NOMO-1 treated with DMSO at 0.1 percent for 48 hours (cell line): ENCODE measurements at regions not wholly inside any gene's neighbourhood (a gene's known extent, or its start where the extent isn't known, plus 50 kb on each side); places are given as distances from the start of the nearest gene placed in this dataset.
"Not testable (repeated sequence)": the region's sequence is repeated elsewhere in the genome, so short reads cannot be mapped to it uniquely, and the experiment has no call there.

Experiments used
- DNase-seq: peaks from one replicate; lab custom pipeline; 2025; ENCODE audit not compliant: unreplicated experiment; lab: John Stamatoyannopoulos, UW

DNA sequence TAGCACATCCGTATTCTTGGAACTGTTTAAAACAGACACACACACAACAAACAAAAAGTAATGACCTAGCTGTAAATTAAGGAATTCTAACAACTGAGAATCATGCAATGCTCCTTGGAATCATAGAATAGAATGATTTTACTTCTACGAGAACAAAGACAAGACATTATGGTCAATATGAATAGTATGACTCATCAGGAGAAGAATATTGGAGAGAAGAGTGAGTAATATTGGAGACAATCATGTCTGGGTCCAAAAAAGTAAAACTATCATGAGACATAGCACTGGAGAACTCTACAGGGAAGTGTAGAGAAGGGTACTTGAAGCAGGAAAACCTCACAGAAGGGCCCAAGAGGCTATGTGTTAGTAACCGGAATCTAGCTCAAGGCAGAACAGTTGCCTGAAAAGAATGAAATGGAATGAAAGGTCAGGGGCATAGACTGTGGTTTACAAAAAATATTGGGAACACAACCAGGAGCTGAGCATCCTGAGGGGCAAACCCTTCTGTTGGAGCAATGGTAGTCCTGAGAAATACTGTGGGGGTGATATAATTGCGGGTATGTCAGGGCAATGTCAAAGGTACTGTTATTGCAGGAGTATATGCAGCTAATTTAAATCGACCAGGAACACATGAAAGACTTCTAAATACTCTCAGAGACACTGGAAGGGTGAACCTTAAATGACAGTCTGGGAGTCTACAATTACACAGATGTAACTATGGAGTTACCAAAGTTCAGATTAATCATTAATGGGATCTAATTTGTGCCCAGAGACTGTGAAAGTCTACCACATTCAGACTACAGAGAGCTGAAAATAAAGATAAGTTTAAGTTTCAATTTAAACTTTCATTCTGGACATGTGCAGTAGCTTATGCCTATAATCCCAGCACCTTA is 201.2 kb downstream of the BCHE start:
- DNase-seq = no peak

DNA sequence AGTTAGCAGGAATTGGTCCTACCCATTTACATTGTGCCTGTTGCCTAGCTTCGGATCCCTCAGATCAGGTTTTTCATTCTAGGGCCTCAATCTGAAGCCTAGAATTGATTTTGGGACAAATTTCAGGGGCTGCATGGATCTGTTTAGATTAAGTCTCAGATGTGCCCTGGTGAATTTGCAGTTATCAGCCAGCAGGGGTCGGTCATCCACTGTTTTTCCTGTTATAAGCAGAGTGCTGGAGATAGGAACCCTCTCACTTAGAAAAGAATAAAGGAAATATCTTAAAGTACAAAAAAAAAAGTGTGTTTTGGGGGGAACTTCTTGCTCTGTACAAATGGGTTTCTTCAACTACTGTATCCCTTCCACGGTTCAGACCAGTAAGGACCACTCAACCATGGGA is 212.5 kb downstream of the BCHE start:
- no peak for DNase-seq

DNA sequence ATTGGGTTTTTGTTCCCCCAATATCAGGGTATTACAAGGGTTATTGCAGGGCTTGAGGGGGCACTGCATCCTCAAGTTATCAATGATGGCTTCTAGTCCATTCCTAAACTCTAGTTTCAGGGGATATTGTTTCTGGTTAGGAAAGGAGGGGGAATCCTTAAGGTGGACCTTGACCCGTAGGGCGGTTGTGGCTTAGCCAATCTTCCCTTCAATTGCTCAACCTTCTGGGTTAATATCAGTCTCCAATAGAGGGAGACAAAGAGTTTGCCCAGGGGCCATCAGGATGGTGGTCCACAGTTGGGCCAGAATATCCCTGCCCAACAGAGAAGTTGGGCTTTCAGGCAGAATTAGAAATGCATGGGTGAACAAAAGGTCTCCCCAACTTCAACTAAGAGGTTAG is 214.9 kb downstream of the BCHE start:
- DNase-seq = no peak

DNA sequence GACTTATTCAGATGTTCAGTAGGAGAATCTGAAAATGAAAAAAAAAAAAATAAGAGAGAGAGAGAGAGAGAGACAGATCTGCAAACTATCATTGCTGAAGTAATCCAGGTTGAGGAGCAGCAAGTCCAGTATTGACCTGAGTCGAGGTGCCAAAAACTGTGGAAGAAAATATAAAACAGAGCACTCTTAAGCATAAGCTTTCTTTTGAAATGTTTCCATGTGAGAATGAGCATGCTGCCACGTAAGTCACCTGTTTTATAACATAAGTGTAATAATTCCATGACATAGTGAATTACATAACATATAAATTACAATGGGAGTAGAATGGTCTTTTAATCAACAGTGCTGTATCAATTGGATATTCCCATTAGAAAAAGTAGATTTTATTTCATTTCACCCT is 218.2 kb downstream of the BCHE start:
- no peak for DNase-seq

DNA sequence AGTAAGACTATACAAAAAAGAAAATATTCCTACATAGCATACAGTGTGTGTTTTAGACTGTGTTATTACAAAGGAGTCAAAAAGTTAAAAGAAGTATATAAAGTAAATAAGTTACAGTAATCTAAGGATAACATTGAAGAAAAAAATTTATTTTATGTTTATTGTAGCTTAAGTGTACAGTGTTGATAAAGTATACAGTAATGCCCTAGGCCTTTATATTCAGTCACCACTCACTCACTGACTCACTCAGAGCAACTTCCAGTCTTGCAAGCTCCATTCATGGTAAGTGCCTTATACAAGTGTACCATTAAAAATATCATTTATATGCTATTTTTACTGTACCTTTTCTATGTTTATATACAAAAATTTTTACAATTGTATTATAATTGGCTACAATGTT is 220.1 kb downstream of the BCHE start:
- DNase-seq = no peak

DNA sequence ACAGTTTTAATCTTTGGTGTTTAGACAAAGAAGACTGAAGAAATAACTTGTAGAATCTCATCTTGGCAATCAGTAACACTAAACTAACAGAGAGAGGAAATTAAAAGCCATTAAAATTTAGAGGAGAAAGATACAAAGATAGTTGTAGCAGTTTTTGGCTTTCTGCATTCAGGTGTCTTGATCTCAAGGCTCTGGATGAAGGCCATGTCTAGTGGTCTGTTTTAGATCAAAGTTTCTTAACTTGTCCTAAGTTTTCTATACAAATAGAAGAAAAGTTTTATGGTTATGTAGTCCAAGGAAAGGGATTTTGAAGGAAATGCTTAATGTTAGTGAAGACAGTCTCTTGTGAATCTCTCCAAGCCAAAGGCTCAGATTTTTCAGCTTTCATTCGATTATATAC is 222.9 kb downstream of the BCHE start:
- DNase-seq = no peak

DNA sequence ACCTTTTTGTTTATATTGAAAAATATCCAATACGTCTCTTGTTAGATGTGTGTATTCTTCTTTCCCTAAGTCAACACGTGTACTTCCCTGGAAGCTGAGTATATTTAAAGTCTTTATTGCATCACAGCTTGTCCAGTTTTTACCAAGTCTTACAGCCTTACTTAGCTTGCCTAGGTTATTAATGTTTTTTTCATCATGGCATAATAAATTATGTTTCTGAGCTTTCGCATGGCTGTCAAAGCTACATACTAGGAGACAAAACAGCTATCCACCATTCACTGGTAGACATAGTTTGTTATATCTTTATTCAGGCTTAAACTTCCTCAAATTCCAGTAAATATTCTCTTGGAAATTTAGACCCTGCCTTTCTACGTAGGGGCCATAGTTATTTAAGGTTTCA is 224.2 kb downstream of the BCHE start:
- no peak for DNase-seq

DNA sequence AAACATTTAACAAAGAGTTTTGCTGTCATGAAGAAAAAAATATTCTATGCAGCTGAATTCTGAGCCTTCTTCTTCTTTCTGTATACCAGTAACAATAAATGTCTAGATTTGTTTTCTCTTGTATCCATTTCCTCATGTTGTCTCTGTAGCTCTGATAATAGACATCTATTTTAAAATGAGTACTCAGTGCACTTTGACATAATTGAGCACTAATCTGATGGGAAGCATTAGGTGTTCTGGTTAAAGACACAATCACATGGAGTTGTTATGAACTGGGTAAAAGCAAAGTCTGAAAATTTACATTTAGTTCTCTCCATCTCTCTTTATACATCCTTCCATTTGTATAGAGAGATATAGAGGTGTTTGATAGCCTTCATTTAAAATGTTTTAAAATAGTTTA is 230.0 kb downstream of the BCHE start:
- no peak for DNase-seq

DNA sequence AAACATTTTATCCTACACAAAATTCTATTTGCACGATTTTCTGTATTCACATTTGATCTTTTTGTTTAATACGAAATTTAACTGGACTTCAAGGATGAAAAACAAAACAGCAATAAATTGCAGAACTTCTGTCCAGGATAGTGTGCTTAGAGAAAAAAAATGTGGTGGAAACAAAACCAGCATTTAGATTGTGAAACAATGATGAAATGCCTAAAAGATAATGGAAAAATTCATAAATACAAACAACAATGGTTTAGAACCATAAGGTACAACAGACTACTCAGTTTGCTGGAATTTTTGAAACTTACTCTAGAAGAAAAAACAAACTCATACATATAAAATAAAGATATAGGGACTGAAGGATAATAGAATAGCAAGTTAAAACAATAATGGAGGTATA is 234.0 kb downstream of the BCHE start:
- DNase-seq = no peak

DNA sequence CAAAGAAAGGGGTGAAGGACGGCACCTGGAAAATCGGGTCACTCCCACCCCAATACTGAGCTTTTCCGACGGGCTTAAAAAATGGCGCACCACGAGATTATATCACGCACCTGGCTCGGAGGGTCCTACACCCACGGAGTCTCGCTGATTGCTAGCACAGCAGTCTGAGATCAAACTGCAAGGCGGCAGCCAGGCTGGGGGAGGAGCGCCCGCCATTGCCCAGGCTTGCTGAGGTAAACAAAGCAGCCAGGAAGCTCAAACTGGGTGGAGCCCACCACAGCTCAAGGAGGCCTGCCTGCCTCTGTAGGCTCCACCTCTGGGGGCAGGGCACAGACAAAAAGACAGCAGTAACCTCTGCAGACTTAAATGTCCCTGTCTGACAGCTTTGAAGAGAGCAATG is 264.7 kb downstream of the BCHE start:
- not testable (repeated sequence) for DNase-seq

DNA sequence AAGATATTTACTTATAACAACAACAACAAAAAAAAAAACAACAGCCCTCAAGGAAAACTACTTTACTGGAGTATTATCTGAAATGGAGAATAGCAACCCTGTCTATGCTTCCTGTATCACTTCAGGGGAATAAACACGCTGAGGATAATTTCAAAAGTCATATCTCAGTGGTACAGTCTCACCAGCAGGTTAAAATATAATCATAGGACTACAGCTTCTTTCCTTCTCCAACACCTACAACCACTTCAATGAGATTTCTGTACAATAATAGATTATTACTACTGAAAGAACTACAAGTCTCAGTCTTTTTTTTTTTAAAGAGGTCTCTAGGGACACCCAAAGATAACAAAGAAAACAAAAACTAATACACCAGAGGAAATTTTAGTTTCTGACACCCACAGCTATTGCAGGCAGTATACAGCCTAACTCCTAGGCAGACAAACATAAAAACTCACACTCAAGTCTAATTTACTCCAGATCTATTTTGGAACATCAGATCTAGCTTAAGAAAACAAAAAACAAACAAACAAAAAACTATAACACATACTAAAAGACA is 268.2 kb downstream of the BCHE start:
- DNase-seq = no peak

DNA sequence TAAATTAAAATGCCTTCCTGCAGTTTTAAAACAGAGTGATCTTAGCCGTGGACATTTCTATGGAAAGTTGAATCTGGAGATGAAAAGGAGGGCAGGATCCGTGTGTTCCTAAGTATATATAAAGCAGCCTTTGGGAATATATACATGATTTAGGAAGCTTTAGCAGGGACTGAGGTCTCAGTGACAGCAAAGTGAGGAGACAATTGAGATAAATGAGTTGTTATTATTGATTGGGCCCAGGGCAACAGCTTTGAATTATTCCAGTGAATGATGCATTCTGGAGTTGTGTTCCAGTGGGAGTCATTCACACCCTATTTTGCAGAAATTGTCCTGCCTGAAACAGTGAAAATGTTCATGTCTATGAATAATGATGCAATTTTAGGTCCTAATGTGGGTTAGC is 281.4 kb downstream of the BCHE start:
- DNase-seq = no peak

DNA sequence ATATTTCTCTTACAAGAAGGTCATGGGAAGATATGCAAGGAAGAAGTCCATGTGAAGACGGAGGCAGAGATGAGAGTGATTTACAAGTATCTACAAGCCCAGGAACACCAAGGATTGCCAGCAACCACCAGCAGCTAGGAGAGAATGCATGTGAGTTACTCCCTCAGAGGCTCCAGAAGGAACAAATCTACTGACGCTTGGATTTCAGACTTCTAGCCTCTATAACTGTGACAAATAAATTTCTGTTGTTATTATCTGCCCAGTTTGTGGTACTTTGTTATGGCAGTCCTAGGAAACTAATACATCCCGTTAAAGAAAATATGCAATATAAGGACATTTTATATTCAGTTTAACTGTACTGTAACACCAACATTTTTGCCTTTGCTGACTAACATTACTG is 283.9 kb downstream of the BCHE start:
- DNase-seq = no peak

DNA sequence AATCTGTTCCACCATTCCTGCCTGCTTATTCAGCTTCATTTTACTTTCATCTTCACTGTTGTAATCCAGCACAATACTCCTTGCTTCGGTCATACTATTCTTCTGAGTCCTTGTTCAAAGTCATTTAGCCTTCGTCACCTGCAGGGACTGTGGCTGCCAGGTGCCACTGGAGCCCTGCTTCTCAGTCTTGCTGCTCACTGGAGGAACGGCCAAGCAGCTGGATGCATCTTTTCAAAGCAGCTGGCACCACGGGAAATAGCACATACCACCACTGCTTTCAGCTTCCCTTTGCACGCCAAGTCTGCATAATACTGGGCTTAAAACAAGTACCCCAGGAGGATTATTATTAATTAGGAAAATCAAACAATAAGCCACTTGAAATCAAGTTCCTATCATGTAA is 287.6 kb downstream of the BCHE start:
- DNase-seq = no peak

DNA sequence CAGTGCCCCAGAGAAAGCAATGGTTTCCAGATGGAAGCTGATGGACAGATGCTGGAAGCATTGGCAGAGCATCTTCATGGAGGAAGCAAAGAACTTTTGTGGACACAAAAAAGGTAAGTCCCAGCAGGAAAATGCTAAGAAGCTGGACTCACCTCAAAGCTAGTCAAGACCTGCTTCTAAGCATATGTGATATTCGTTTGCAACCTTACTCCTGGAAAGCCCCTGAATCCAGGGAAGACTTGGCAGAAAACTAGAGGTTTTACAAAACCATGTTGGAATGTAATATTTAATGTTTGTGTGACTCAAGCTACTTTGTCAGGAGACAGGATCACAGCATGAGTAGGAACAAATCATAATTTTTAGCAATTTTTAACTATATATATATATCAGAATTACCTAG is 288.2 kb downstream of the BCHE start:
- DNase-seq = no peak

DNA sequence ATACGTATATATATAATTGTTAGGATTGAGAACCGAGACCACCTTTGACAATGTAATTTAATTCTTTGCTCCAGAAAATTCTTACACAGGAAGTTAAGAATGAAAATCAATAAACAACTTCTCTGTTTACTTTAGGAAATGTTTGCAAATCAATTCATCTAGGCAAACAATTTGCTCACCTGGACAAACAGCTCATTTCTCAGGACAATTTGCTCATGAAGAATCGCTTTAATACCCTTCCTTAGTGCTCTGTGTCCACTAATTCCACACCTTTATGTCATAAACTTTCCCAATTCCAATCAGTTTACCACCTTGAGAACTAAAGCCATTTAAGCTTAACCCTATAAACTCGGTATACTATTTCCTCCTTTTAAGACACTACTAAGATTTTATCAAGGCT is 292.2 kb downstream of the BCHE start:
- DNase-seq = no peak

DNA sequence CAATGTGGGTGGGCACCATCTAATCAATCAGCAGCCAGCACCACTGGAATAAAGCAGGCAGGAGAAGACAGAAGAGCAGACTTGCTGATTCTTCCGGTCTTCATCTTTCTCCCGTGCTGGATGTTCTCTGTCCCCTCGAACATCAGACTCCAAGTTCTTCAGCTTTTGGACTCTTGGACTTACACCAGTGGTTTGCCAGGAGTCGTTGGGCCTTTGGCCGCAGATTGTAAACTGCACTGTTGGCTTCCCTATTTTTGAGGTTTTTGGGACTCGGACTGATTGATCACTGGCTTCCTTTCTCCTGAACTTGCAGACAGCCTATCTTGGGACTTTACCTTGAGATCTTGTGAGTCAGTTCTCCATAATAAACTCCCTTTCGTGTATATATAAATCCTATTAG is 292.8 kb downstream of the BCHE start:
- DNase-seq = no peak

DNA sequence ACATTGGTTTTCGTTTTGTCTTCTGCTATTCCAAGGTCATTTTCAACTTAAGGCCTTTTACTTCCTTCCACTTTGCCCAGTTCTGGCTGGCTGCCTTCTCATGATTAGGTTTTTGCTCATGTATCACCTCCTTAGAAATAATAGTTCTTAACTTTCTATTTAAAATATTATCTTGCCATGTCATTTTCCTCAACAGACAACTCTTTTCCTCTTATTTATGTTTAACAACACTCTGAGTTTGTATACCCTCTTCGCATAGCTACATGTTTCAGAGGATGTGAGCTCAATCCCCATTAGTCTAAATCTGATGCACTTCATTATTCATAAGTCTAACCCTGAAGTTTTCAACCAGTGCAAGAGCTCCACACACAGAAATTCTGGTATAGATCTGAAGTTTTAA is 299.1 kb downstream of the BCHE start:
- no peak for DNase-seq

DNA sequence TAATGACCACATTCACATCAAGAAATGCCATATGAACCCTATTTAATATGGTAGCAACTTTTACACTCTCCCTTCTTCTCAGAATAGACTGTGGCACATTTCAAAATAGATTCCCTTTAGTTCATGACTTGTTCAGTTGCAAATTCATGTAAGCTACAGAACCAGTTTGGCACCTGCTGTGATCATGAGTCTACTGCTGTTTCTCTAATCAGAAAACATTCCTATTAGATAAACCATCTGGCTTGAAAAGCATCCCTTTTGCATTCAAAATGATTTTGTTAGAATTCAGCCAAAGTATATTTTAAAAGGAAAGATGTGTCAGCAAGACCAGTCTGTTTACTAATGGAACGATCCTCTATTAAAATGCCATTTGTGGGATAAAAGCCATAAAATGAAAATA is 304.4 kb downstream of the BCHE start:
- DNase-seq = no peak

DNA sequence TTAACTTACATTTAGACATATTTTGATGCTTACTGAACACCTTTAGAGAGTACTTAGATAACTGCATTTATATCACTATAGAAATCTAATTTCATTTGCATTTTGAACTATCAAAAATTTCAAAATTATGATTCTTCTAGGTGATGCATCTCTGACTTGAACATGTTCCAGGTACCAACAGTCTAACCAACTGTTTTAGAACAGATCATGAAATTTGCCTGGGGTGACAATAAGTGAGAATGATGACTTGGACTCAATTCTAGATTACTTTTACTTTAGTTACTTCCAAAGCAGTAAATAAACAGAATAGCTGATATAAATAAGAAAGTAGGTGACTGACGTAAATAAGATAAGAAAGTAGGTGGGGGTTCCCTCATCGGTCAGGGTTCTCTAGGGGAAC is 307.8 kb downstream of the BCHE start:
- no peak for DNase-seq

DNA sequence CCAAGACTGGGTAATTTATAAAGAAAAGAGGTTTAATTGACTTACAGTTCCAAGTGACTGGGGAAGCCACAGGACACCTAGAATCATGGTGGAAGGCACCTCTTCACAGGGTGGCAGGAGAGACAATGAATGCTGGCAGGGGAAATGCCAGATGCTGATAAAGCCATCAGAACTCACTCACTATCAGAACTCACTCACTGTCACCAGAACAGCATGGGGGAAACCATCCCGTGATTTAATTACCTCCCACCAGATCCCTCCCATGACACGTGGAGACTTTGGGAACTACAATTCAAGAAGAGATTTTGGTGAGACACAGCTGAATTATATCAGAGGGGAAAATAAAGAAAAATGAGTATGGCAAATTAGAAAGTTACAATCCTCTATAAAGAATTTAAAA is 310.9 kb downstream of the BCHE start:
- DNase-seq = no peak

DNA sequence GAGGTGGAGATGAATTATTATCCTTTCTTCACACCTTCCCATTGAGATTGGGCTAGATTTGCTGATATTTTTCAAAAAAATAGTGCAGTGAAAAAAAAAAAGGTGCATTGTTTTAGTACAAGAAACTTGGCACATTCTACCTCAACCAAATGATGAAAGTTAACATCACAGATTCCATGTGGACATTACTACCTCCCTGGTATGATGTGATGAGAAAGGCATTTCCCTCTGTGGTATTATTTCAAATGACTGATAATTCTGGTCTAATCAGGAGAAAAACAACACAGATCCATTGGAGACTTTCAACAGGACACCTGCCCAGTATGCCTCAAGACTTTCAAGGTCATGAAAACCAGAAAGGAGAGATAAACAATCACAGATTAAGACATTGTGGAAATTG is 313.4 kb downstream of the BCHE start:
- DNase-seq = no peak

DNA sequence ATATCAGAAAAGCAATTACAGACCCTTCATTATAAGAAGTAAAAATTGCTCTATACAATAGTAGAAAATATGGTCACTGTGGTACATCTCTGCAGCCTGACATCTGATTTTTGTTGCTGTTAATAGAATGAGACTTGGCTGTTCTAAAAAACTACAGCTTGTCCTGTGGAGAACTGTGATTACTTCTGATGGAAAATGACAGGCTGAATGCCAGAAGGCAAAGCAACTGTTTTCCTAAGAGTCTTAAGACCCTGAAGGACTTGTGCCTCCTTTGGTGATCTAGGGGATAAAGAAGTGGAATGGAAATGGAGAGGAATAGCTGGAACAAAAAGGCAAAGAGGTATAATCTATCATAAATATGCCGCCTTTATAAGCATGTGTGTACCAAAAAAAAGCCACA is 314.8 kb downstream of the BCHE start:
- no peak for DNase-seq
